ELF-1 (cell line): ENCODE measurements at regions not wholly inside any gene's neighbourhood (a gene's known extent, or its start where the extent isn't known, plus 50 kb on each side); places are given as distances from the start of the nearest gene placed in this dataset.

ENCODE experiments used
- DNase-seq: peaks from one replicate; pipeline ENCODE4 v3.0.0-alpha.2; 2016; ENCODE audit warnings: low read depth, low spot score

GRCh38 chr13:55230570-55230908 lies 1910.2 kb upstream of the PRR20A start:
- DNase-seq: no peak

GRCh38 chr13:55234311-55234710 lies 1906.4 kb upstream of the PRR20A start:
- no peak for DNase-seq

- DNase-seq: peak; percentile 70
Observed at GRCh38 chr13:55245005-55245644, 1895.6 kb upstream of the PRR20A start.

GRCh38 chr13:55255236-55255635 lies 1885.5 kb upstream of the PRR20A start:
- no peak for DNase-seq

GRCh38 chr13:55263045-55263444 lies 1877.7 kb upstream of the PRR20A start:
- DNase-seq: no peak

- DNase-seq: no peak
Observed at GRCh38 chr13:55266644-55267043, 1874.1 kb upstream of the PRR20A start.

- no peak for DNase-seq
Observed at GRCh38 chr13:55298201-55298600, 1842.5 kb upstream of the PRR20A start.

GRCh38 chr13:55302568-55302967 lies 1838.2 kb upstream of the PRR20A start:
- no peak for DNase-seq

- DNase-seq: no peak
Observed at GRCh38 chr13:55307909-55308308, 1832.8 kb upstream of the PRR20A start.

- no peak for DNase-seq
Observed at GRCh38 chr13:55341891-55342290, 1798.8 kb upstream of the PRR20A start.

GRCh38 chr13:55345224-55345623 lies 1795.5 kb upstream of the PRR20A start:
- no peak for DNase-seq

GRCh38 chr13:55347528-55347927 lies 1793.2 kb upstream of the PRR20A start:
- DNase-seq: no peak

GRCh38 chr13:55359067-55359466 lies 1781.7 kb upstream of the PRR20A start:
- no peak for DNase-seq

- DNase-seq: no peak
Observed at GRCh38 chr13:55361141-55361540, 1779.6 kb upstream of the PRR20A start.

GRCh38 chr13:55366676-55367075 lies 1774.0 kb upstream of the PRR20A start:
- no peak for DNase-seq

- DNase-seq: no peak
Observed at GRCh38 chr13:55394470-55394869, 1746.2 kb upstream of the PRR20A start.

GRCh38 chr13:55402870-55403269 lies 1737.8 kb upstream of the PRR20A start:
- no peak for DNase-seq

GRCh38 chr13:55403887-55404487 lies 1736.7 kb upstream of the PRR20A start:
- no peak for DNase-seq

- DNase-seq: peak; percentile 65
Observed at GRCh38 chr13:55410398-55411330, 1730.1 kb upstream of the PRR20A start.

GRCh38 chr13:55418095-55418494 lies 1722.6 kb upstream of the PRR20A start:
- DNase-seq: no peak

GRCh38 chr13:55432814-55433213 lies 1707.9 kb upstream of the PRR20A start:
- DNase-seq: no peak

- DNase-seq: no peak
Observed at GRCh38 chr13:55437162-55437561, 1703.6 kb upstream of the PRR20A start.

GRCh38 chr13:55439450-55439849 lies 1701.3 kb upstream of the PRR20A start:
- peak; percentile 13 for DNase-seq
